HL-60 (cell line): ENCODE measurements at regions not wholly inside any gene's neighbourhood (a gene's known extent, or its start where the extent isn't known, plus 50 kb on each side); places are given as distances from the start of the nearest gene placed in this dataset.

Experiments
- CTCF ChIP-seq: IDR thresholded peaks from one replicate; pipeline ENCODE4 v1.5.1; 2011; ENCODE audit warnings: low read length, control low read depth, inconsistent platforms; ENCODE audit not compliant: insufficient read depth
- GABPA ChIP-seq: IDR thresholded peaks from 2 replicates; pipeline ENCODE4 v1.6.1; 2012; ENCODE audit warnings: low read depth
- POLR2AphosphoS5 ChIP-seq: IDR thresholded peaks from 2 replicates; pipeline ENCODE4 v1.6.1; 2012; ENCODE audit warnings: low read depth
- SPI1 ChIP-seq: IDR thresholded peaks from 2 replicates; pipeline ENCODE4 v1.6.1; 2012; ENCODE audit warnings: low read depth, mild to moderate bottlenecking, borderline replicate concordance
- TF ChIP-seq, protein P1 (sequence below): IDR thresholded peaks from 2 replicates; pipeline ENCODE4 v1.6.1; 2012; ENCODE audit warnings: low read depth; ENCODE audit not compliant: insufficient replicate concordance

DNA sequence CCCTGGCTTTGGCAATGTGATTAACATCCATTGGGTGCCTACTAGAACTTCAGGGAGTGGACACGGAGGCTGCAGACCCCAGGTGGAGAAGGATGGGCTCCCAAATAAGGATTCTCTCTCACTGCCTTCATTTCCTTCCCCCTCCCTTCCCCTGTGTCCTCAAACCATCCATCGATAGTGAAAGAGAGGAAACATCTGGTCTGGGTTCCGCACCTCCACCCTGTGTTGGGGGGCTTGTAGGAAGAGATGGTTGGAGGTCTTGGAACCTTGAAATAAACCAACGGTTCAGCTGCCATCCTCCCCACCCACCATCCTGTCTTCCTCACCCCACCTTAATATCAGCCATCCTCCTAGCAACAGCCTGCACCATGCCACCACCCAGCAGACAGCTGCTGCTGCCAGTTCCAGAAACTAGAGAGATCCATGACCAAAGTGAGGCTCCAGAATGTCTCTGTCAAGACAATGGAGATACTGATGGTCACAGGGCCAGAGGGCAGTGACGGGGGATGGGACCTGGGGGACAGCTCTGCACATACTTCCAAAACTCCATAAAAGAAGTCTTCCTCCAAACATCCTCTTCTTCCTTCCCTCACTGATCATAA, 153.1 kb upstream of the CCND2 start:
- no peak for TF ChIP-seq GABPA
- TF ChIP-seq CTCF, result no peak
- TF ChIP-seq, protein P1, sequence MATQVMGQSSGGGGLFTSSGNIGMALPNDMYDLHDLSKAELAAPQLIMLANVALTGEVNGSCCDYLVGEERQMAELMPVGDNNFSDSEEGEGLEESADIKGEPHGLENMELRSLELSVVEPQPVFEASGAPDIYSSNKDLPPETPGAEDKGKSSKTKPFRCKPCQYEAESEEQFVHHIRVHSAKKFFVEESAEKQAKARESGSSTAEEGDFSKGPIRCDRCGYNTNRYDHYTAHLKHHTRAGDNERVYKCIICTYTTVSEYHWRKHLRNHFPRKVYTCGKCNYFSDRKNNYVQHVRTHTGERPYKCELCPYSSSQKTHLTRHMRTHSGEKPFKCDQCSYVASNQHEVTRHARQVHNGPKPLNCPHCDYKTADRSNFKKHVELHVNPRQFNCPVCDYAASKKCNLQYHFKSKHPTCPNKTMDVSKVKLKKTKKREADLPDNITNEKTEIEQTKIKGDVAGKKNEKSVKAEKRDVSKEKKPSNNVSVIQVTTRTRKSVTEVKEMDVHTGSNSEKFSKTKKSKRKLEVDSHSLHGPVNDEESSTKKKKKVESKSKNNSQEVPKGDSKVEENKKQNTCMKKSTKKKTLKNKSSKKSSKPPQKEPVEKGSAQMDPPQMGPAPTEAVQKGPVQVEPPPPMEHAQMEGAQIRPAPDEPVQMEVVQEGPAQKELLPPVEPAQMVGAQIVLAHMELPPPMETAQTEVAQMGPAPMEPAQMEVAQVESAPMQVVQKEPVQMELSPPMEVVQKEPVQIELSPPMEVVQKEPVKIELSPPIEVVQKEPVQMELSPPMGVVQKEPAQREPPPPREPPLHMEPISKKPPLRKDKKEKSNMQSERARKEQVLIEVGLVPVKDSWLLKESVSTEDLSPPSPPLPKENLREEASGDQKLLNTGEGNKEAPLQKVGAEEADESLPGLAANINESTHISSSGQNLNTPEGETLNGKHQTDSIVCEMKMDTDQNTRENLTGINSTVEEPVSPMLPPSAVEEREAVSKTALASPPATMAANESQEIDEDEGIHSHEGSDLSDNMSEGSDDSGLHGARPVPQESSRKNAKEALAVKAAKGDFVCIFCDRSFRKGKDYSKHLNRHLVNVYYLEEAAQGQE, result no peak
- TF ChIP-seq POLR2AphosphoS5, result no peak
- TF ChIP-seq SPI1, result no peak
